ENCODE measurements at regions not wholly inside any gene's neighbourhood (a gene's known extent, or its start where the extent isn't known, plus 50 kb on each side); places are given as distances from the start of the nearest gene placed in this dataset.

DNA sequence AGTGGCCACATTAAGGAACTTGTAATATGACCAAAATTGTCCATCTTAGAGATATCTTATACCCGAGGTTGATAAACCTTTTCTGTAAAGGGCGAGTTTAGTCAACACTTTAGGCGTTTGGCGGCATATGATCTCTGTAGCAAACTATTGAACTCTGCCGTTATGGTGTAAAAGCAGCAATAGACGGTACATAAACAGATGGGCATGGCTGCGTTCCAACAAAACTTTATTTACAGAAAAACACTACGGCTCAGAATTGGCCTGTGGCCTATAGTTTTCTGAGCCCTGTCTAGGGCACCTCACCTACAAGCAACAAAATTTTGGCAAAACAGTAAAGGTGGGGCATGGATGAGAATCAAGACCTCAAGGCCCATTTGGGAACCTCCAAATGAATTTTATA is 121.9 kb upstream of the HAAO start:
- H3K9me3 ChIP-seq (ENCODE audit: low read depth, low read length, poor library complexity, severe bottlenecking): no peaks in the 10 kb centered on the region
- peaks cover 9% of the 10 kb centered on the region for H3K4me1 ChIP-seq (ENCODE audit: insufficient read depth, low read length, poor library complexity, severe bottlenecking)
- ChIA-PET POLR2A (ENCODE audit: low non-redundant PET) (no interaction called here), CTCF (no interaction called here)
- BruUV-seq (replicated peaks): no TSS peak
- no peak for DNase-seq (ENCODE audit: low spot score)
- intact Hi-C loops (cut with micrococcal nuclease; ENCODE audit: unreplicated experiment): no loop called here
- no peaks in the 10 kb centered on the region for H3K36me3 ChIP-seq (ENCODE audit: insufficient read depth, low read length, poor library complexity, severe bottlenecking)
- no peak overlapping the region for H3K4me3 ChIP-seq (ENCODE audit: low read depth, low read length, poor library complexity, severe bottlenecking)
- no peak overlapping the region for H3K27ac ChIP-seq (ENCODE audit: low read depth, low read length, poor library complexity, severe bottlenecking)
- H3K27me3 ChIP-seq (replicated peaks; ENCODE audit: insufficient read depth, low read depth, low read length, poor library complexity): no peaks in the 10 kb centered on the region
- TF ChIP-seq, protein P1, sequence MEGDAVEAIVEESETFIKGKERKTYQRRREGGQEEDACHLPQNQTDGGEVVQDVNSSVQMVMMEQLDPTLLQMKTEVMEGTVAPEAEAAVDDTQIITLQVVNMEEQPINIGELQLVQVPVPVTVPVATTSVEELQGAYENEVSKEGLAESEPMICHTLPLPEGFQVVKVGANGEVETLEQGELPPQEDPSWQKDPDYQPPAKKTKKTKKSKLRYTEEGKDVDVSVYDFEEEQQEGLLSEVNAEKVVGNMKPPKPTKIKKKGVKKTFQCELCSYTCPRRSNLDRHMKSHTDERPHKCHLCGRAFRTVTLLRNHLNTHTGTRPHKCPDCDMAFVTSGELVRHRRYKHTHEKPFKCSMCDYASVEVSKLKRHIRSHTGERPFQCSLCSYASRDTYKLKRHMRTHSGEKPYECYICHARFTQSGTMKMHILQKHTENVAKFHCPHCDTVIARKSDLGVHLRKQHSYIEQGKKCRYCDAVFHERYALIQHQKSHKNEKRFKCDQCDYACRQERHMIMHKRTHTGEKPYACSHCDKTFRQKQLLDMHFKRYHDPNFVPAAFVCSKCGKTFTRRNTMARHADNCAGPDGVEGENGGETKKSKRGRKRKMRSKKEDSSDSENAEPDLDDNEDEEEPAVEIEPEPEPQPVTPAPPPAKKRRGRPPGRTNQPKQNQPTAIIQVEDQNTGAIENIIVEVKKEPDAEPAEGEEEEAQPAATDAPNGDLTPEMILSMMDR (conservative IDR thresholded peaks at IDR 0.05; ENCODE audit: low read depth, low read length): no peak
- no peak for TF ChIP-seq EZH2 (IDR thresholded peaks at IDR 0.05; ENCODE audit: borderline replicate concordance, low read depth, low read length, poor library complexity, severe bottlenecking)

DNA sequence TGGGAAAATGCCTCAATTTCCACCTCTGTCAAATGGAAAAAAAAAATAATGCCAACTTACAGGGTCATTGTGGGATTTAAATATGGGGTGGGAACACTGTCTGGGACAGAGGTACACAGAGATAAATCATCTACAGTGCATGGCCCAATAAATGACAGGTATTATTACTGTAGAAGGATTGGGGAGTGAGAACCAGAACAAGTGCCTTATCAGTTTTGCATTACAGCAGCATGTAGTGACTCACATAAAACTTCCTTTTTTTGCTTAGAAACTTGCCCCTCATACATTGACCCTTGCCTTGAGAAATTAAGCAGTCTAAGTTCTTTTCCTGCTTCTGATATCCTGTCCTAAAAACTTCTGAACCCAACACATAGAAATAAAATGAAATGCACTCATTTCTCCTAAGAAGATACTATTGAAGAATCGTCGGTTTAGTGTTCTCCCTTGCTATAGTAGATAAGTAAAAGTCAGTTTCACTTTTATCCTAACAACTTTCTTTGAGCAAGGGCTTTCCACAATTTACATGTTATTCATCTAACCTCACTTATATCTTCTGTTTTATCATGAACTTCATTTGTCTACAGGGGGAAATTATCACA is 121.0 kb upstream of the HAAO start:
- BruUV-seq (replicated peaks): no TSS peak
- intact Hi-C loops (cut with micrococcal nuclease; ENCODE audit: unreplicated experiment): no loop called here
- no peaks in the 10 kb centered on the region for H3K36me3 ChIP-seq (ENCODE audit: insufficient read depth, low read length, poor library complexity, severe bottlenecking)
- POLR2A ChIA-PET (ENCODE audit: low non-redundant PET): no interaction called here
- no peaks in the 10 kb centered on the region for H3K27me3 ChIP-seq (replicated peaks; ENCODE audit: insufficient read depth, low read depth, low read length, poor library complexity)
- peaks cover 9% of the 10 kb centered on the region for H3K4me1 ChIP-seq (ENCODE audit: insufficient read depth, low read length, poor library complexity, severe bottlenecking)
- no peak for TF ChIP-seq EZH2 (IDR thresholded peaks at IDR 0.05; ENCODE audit: borderline replicate concordance, low read depth, low read length, poor library complexity, severe bottlenecking)
- TF ChIP-seq, protein P1 (conservative IDR thresholded peaks at IDR 0.05; ENCODE audit: low read depth, low read length): no peak
- no peak overlapping the region for H3K27ac ChIP-seq (ENCODE audit: low read depth, low read length, poor library complexity, severe bottlenecking)
- CTCF ChIA-PET: no interaction called here
- H3K4me3 ChIP-seq (ENCODE audit: low read depth, low read length, poor library complexity, severe bottlenecking): no peak overlapping the region
- H3K9me3 ChIP-seq (ENCODE audit: low read depth, low read length, poor library complexity, severe bottlenecking): no peaks in the 10 kb centered on the region
- DNase-seq (ENCODE audit: low spot score): no peak

DNA sequence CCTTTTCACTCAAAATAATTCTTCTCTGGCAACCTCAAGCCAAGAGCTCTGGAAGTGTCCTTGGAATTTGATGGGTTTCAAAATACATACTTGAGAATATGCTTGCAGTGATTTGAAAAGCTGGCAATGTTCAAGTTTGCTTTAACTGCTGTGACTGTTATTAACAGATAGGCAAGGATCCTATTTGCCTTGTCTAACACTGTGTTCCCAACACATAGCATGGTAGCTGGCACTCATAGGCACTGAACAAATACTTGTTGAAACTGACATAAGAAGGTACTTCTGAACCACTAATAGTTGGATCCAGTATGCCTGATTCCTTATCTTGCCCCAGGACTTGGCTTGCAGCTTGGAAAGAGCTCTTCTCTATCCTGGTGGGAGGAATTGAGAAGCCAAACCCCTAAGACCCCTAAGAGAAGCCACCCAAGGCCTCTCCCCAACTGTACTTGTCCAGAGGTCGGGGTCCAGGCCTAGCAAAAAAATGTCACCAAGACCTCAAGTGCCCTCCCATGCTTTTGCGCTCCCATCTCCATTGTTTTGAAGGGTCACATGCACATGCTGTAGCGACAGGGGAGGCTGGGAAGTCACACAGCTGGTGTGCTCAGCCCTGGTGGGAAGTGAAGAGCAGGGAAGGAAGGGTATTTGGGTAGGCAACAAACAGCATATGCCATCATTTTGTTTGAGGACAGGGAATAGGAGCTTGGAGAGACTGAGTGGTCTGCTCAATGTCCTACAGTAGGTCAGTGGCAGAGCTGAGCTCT is 118.4 kb upstream of the HAAO start:
- H3K36me3 ChIP-seq (ENCODE audit: insufficient read depth, low read length, poor library complexity, severe bottlenecking): no peaks in the 10 kb centered on the region
- no TSS peak for BruUV-seq (replicated peaks)
- peaks cover 16% of the 10 kb centered on the region for H3K4me1 ChIP-seq (ENCODE audit: insufficient read depth, low read length, poor library complexity, severe bottlenecking)
- no peak for DNase-seq (ENCODE audit: low spot score)
- ChIA-PET POLR2A (ENCODE audit: low non-redundant PET) (no interaction called here), CTCF (no interaction called here)
- TF ChIP-seq EZH2 (IDR thresholded peaks at IDR 0.05; ENCODE audit: borderline replicate concordance, low read depth, low read length, poor library complexity, severe bottlenecking): no peak
- TF ChIP-seq, protein P1 (conservative IDR thresholded peaks at IDR 0.05; ENCODE audit: low read depth, low read length): no peak
- H3K9me3 ChIP-seq (ENCODE audit: low read depth, low read length, poor library complexity, severe bottlenecking): no peaks in the 10 kb centered on the region
- intact Hi-C loops (cut with micrococcal nuclease; ENCODE audit: unreplicated experiment): no loop called here
- H3K27me3 ChIP-seq (replicated peaks; ENCODE audit: insufficient read depth, low read depth, low read length, poor library complexity): no peaks in the 10 kb centered on the region
- no peak overlapping the region for H3K4me3 ChIP-seq (ENCODE audit: low read depth, low read length, poor library complexity, severe bottlenecking)
- H3K27ac ChIP-seq (ENCODE audit: low read depth, low read length, poor library complexity, severe bottlenecking): no peak overlapping the region
